Gastroesophageal sphincter (tissue), 3 donors: ENCODE measurements at regions not wholly inside any gene's neighbourhood (a gene's known extent, or its start where the extent isn't known, plus 50 kb on each side); places are given as distances from the start of the nearest gene placed in this dataset.

Source experiments
- CTCF ChIP-seq, 4 experiments: fragments of 200-600 bp in 2 of 4; fragments of 450-650 bp in 2 of 4; sonication (generic) in 1 of 4; IDR thresholded peaks; one replicate each; pipeline ENCODE4 v1.5.1; 2017 to 2019; ENCODE audit warnings: antibody characterized with exemption in 4 of 4, mild to moderate bottlenecking in 2 of 4, moderate library complexity in 2 of 4
- EP300 ChIP-seq: sonication (generic); formaldehyde crosslinking; IDR thresholded peaks from one replicate; pipeline ENCODE4 v1.6.1; 2017; ENCODE audit warnings: antibody characterized with exemption, mild to moderate bottlenecking
- POLR2A ChIP-seq, 2 donors: fragments of 450-650 bp; IDR thresholded peaks; one replicate each; pipeline ENCODE4 v1.6.1; 2017; ENCODE audit warnings: antibody characterized with exemption in 2 of 2, mild to moderate bottlenecking in 2 of 2, moderate library complexity in 1 of 2
- POLR2AphosphoS5 ChIP-seq: sonication (generic); formaldehyde crosslinking; IDR thresholded peaks from one replicate; pipeline ENCODE4 v1.6.1; 2017; ENCODE audit warnings: antibody characterized with exemption

GRCh38 chr5:97644206-97644605, 461.2 kb upstream of the RIOK2 start:
- TF ChIP-seq CTCF (IDR thresholded peaks at IDR 0.05) (no peak), EP300 (no peak), POLR2AphosphoS5 (no peak), POLR2A (IDR thresholded peaks at IDR 0.05) (no peak)
